H1 (cell line): ENCODE measurements at regions not wholly inside any gene's neighbourhood (a gene's known extent, or its start where the extent isn't known, plus 50 kb on each side); places are given as distances from the start of the nearest gene placed in this dataset.

Experiments used
- CTCF ChIA-PET: fragments of 300-600 bp; sonication (Branson Sonifier 250); formaldehyde crosslinking; loops from one replicate; lab custom pipeline; 2021; ENCODE audit not compliant: partially characterized antibody; lab: Charles Lee
- POLR2A ChIA-PET: fragments of 300-600 bp; sonication (Branson Sonifier 250); formaldehyde crosslinking; loops from one replicate; lab custom pipeline; 2021; ENCODE audit warnings: inconsistent platforms; ENCODE audit not compliant: partially characterized antibody; lab: Charles Lee
- DNase-seq, 2 experiments: peaks; one replicate each; pipeline versions ENCODE4 v3.0.0 to v3.0.0-alpha.2; 2010 to 2022; ENCODE audit warnings: low spot score in 2 of 2, low read depth in 1 of 2, mixed read lengths in 1 of 2
- FAIRE-seq: peaks from 2 replicates; lab custom pipeline; 2011; peaks lifted over from hg19 to GRCh38; lab: Jason Lieb, UNC
- H2AFZ ChIP-seq: 2 replicates; pipeline ENCODE4 v1.8.1; 2012; ENCODE audit warnings: low read length, inconsistent platforms
- H2AK5ac ChIP-seq: 2 replicates; pipeline ENCODE4 v1.6.1; 2013; ENCODE audit warnings: low read depth, low read length
- H2BK120ac ChIP-seq: replicated peaks from 2 replicates; pipeline ENCODE3; 2013; ENCODE audit warnings: low read depth, low read length, inconsistent platforms
- H2BK12ac ChIP-seq: 2 replicates; pipeline ENCODE4 v1.6.1; 2013; ENCODE audit warnings: low read depth, low read length
- H2BK15ac ChIP-seq: 2 replicates; pipeline ENCODE4 v1.6.1; 2013; ENCODE audit warnings: low read length
- H2BK20ac ChIP-seq: 2 replicates; pipeline ENCODE4 v1.6.1; 2013; ENCODE audit warnings: low read length
- H2BK5ac ChIP-seq: 2 replicates; pipeline ENCODE4 v1.6.1; 2013; ENCODE audit warnings: low read depth, low read length
- H3K14ac ChIP-seq: 2 replicates; pipeline ENCODE4 v1.6.1; 2013; ENCODE audit warnings: inconsistent platforms; ENCODE audit not compliant: insufficient read length
- H3K18ac ChIP-seq: 2 replicates; pipeline ENCODE4 v1.6.1; 2013; ENCODE audit warnings: low read length; ENCODE audit errors: extremely low read depth
- H3K23ac ChIP-seq: 2 replicates; pipeline ENCODE4 v1.6.1; 2013; ENCODE audit warnings: inconsistent platforms; ENCODE audit not compliant: insufficient read length
- H3K23me2 ChIP-seq: 2 replicates; pipeline ENCODE4 v1.6.1; 2013; ENCODE audit warnings: low read depth, low read length
- H3K27ac ChIP-seq: 2 replicates; pipeline ENCODE4 v1.6.1; 2011; ENCODE audit warnings: low read depth, low read length, inconsistent platforms
- H3K27me3 ChIP-seq, 4 experiments: replicated peaks in 1 of 4; 1 replicate in 1 of 4; 2 replicates in 3 of 4; pipeline versions ENCODE4 v1.6.1 to v1.8.1; 2011 to 2013; ENCODE audit warnings: low read length in 3 of 4, mild to moderate bottlenecking in 3 of 4, inconsistent platforms in 2 of 4, mixed read lengths in 2 of 4, moderate library complexity in 1 of 4; ENCODE audit not compliant: control insufficient read depth in 3 of 4, insufficient read depth in 3 of 4; ENCODE audit errors: extremely low read depth in 1 of 4
- H3K36me3 ChIP-seq, 4 experiments: 2 replicates each; pipeline versions ENCODE4 v1.6.1 to v1.8.1; 2011 to 2013; ENCODE audit warnings: mild to moderate bottlenecking in 4 of 4, low read length in 3 of 4, moderate library complexity in 2 of 4, control low read depth in 1 of 4, inconsistent platforms in 1 of 4; ENCODE audit not compliant: insufficient read depth in 4 of 4, control insufficient read depth in 2 of 4
- H3K4ac ChIP-seq: replicated peaks from 2 replicates; pipeline ENCODE3; 2013; ENCODE audit warnings: low read length, low read depth, mixed read lengths, inconsistent platforms; ENCODE audit not compliant: insufficient read length
- H3K4me1 ChIP-seq, 4 experiments: replicated peaks in 1 of 4; 1 replicate in 1 of 4; 2 replicates in 3 of 4; pipeline versions ENCODE4 v1.6.1 to v1.8.1; 2011 to 2013; ENCODE audit warnings: low read length in 3 of 4, inconsistent platforms in 2 of 4, mixed read lengths in 1 of 4; ENCODE audit not compliant: insufficient read depth in 4 of 4, control insufficient read depth in 3 of 4
- H3K4me2 ChIP-seq, 2 experiments: 2 replicates each; pipeline versions ENCODE4 v1.6.1 to v1.8.1; 2011 to 2013; ENCODE audit warnings: low read depth in 2 of 2, low read length in 2 of 2, control low read depth in 1 of 2, inconsistent platforms in 1 of 2, mild to moderate bottlenecking in 1 of 2; ENCODE audit not compliant: insufficient read depth in 1 of 2
- H3K4me3 ChIP-seq, 4 experiments: fragments of 200-600, 300-600 bp in 1 of 4; sonication (generic), shearing (Covaris generic), sonication (Bioruptor Twin) in 1 of 4; 2 replicates each; pipeline versions ENCODE4 v1.5.1 to v1.8.1; 2011 to 2016; ENCODE audit warnings: low read length in 4 of 4, low read depth in 3 of 4, control low read depth in 2 of 4, inconsistent platforms in 2 of 4, mild to moderate bottlenecking in 2 of 4, mixed read lengths in 1 of 4, moderate library complexity in 1 of 4; ENCODE audit not compliant: insufficient read depth in 2 of 4; ENCODE audit errors: extremely low read depth in 1 of 4
- H3K56ac ChIP-seq: replicated peaks from 2 replicates; pipeline ENCODE3; 2013; ENCODE audit warnings: low read depth, mild to moderate bottlenecking, mixed read lengths, low read length, inconsistent platforms; ENCODE audit not compliant: insufficient read length
- H3K79me1 ChIP-seq: 2 replicates; pipeline ENCODE4 v1.6.1; 2013; ENCODE audit warnings: low read depth, low read length, control low read depth
- H3K79me2 ChIP-seq, 2 experiments: 2 replicates each; pipeline versions ENCODE4 v1.6.1 to v1.8.1; 2012 to 2013; ENCODE audit warnings: low read length in 2 of 2, mild to moderate bottlenecking in 2 of 2, inconsistent platforms in 1 of 2; ENCODE audit not compliant: insufficient read depth in 2 of 2, control insufficient read depth in 1 of 2
- H3K9ac ChIP-seq, 4 experiments: replicated peaks in 1 of 4; 1 replicate in 1 of 4; 2 replicates in 3 of 4; pipeline versions ENCODE4 v1.6.1 to v1.8.1; 2011 to 2013; ENCODE audit warnings: low read depth in 3 of 4, low read length in 3 of 4, control low read depth in 2 of 4, mild to moderate bottlenecking in 2 of 4, moderate library complexity in 2 of 4, inconsistent platforms in 1 of 4; ENCODE audit errors: extremely low read depth in 1 of 4
- H3K9me3 ChIP-seq, 2 experiments: 2 replicates each; pipeline versions ENCODE4 v1.6.1 to v1.8.1; 2012 to 2013; ENCODE audit warnings: mild to moderate bottlenecking in 2 of 2, moderate library complexity in 2 of 2, control low read depth in 1 of 2, inconsistent platforms in 1 of 2, low read depth in 1 of 2, low read length in 1 of 2, mixed read lengths in 1 of 2; ENCODE audit not compliant: insufficient read depth in 2 of 2
- H4K20me1 ChIP-seq, 2 experiments: replicated peaks in 1 of 2; 2 replicates each; pipeline versions ENCODE3 to v1.8.1; 2011 to 2013; ENCODE audit warnings: inconsistent platforms in 2 of 2, low read length in 2 of 2, mild to moderate bottlenecking in 1 of 2; ENCODE audit not compliant: insufficient read depth in 2 of 2, control insufficient read depth in 1 of 2
- H4K5ac ChIP-seq: 2 replicates; pipeline ENCODE4 v1.6.1; 2013; ENCODE audit warnings: low read length, low read depth, mixed read lengths, inconsistent platforms; ENCODE audit not compliant: insufficient read length
- H4K8ac ChIP-seq: 2 replicates; pipeline ENCODE4 v1.8.0; 2013; ENCODE audit warnings: mild to moderate bottlenecking, moderate library complexity, low read length, inconsistent platforms; ENCODE audit not compliant: insufficient read depth; ENCODE audit errors: extremely low read depth
- H4K91ac ChIP-seq: replicated peaks from 2 replicates; pipeline ENCODE3; 2013; ENCODE audit warnings: low read length, mixed read lengths, inconsistent platforms; ENCODE audit not compliant: insufficient read length
- MAX ChIP-seq: IDR thresholded peaks from 2 replicates; pipeline ENCODE4 v1.6.1; 2012; ENCODE audit warnings: inconsistent platforms
- RAD21 ChIP-seq, 2 experiments: IDR thresholded peaks in 1 of 2; conservative IDR thresholded peaks in 1 of 2; 2 replicates each; pipeline ENCODE4 v1.6.1; 2011; ENCODE audit warnings: low read depth in 2 of 2, low read length in 2 of 2, improper control_type of control experiment in 1 of 2, inconsistent platforms in 1 of 2, mild to moderate bottlenecking in 1 of 2, moderate library complexity in 1 of 2
- SP2 ChIP-seq: IDR thresholded peaks from 2 replicates; pipeline ENCODE4 v1.6.1; 2012; ENCODE audit warnings: mild to moderate bottlenecking, low read length, inconsistent platforms
- TEAD4 ChIP-seq: IDR thresholded peaks from 2 replicates; pipeline ENCODE4 v1.6.1; 2012; ENCODE audit warnings: low read depth, low read length, inconsistent platforms, mixed read lengths

- Histone ChIP-seq H4K20me1 (no peaks in the 10 kb centered on the region), H3K4me3 (no peak overlapping the region), H3K27ac (no peak overlapping the region), H3K23me2 (no peaks in the 10 kb centered on the region), H3K27me3 (no peaks in the 10 kb centered on the region), H4K91ac (no peak overlapping the region), H3K4ac (no peak overlapping the region), H2BK120ac (no peak overlapping the region), H3K23ac (no peak overlapping the region), H2AFZ (no peak overlapping the region), H2BK12ac (no peak overlapping the region), H2BK5ac (no peak overlapping the region), H3K4me1 (no peaks in the 10 kb centered on the region), H3K9ac (no peak overlapping the region), H3K18ac (no peak overlapping the region), H3K9me3 (no peaks in the 10 kb centered on the region), H3K4me2 (no peak overlapping the region), H3K36me3 (no peaks in the 10 kb centered on the region), H3K79me1 (no peaks in the 10 kb centered on the region), H4K5ac (no peak overlapping the region), H3K79me2 (no peaks in the 10 kb centered on the region), H3K14ac (no peak overlapping the region), H4K8ac (no peak overlapping the region), H2AK5ac (no peak overlapping the region), H3K56ac (no peak overlapping the region), H2BK20ac (no peak overlapping the region), H2BK15ac (no peak overlapping the region)
- ChIA-PET POLR2A (no interaction called here), CTCF (interaction anchor here (0.8 to 1.1 kb wide), 4 partner anchors 10 to 197 kb away, joined by 3 read pairs; no protein-coding TSS in a partner anchor)
- FAIRE-seq (no peak), DNase-seq (no peak)
- no peak for TF ChIP-seq TEAD4
- no peak for TF ChIP-seq MAX
- TF ChIP-seq RAD21 (IDR thresholded peaks at IDR 0.05 in 1 of 2, conservative IDR thresholded peaks at IDR 0.05 in 1 of 2; ENCODE audit: low read depth in 2 of 2, low read length in 2 of 2) = no peak
- no peak for TF ChIP-seq SP2
Observed at GRCh38 chr7:91655656-91656055, 224.8 kb downstream of the MTERF1 start.
